HG02852 (cell line): ENCODE measurements at regions not wholly inside any gene's neighbourhood (a gene's known extent, or its start where the extent isn't known, plus 50 kb on each side); places are given as distances from the start of the nearest gene placed in this dataset.

Source experiments
- ATAC-seq: cut with Tn5 transposase; IDR thresholded peaks from one replicate; pipeline ENCODE4 v1.9.1; 2021; ENCODE audit warnings: mild to moderate bottlenecking, moderate library complexity; ENCODE audit not compliant: unreplicated experiment

DNA sequence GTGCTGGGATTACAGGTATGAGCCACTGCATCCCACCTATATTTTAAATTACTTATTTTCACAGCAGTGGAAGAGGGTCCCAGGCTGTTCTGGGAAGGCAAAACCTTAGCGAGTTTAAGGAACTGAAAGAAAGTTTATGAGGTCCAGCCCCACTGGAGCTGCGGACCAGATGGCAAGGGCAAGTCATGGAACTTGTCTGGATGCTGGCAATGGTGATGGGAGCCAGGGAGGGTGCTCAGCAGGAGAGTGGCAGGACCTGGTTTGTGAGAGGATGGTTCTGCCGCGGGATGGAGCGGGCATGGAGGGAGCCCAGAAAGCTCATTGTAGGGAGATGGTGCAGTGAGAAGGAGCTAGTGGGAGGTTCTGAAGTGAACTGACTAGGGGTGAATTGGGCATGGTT lies 50.6 kb upstream of the SLC45A1 start:
- ATAC-seq, result no peak

DNA sequence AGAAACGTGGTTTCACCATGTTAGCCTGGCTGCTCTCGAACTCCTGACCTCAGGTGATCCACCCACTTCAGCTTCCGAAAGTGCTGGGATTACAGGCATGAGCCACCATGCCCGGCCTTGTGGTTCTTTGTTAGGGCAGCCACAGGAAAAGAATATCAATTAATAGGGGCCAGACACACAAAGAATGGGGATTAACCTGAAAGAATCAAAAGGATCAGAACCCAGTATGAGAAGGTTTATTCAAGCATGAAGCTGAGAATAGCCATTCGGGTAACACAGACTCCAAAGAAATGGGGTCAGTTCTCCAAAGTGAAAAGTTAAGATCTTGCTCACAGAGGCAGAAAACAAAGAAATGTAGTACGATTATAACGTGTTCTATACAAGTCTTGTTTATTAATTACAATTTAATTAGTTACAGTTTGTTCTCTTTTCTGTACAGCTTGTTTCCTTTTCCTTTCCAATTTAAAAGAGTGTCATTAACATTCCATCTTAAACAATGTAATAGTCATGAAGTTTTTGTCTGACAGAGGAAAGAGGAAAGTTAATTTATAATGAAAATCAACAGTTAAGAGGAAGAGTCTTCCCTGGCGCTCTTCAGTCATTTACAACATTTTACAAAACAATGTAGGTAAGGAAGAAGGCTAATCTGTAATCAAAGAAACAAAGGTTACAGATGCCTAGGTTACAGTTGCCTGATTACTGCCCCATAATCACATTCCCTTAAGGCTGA lies 51.3 kb upstream of the SLC45A1 start:
- no peak for ATAC-seq

- no peak for ATAC-seq
Observed at GRCh38 chr1:8263791-8264190, 54.1 kb upstream of the SLC45A1 start.

- ATAC-seq, result no peak
Observed at GRCh38 chr1:8261398-8261762, 56.5 kb upstream of the SLC45A1 start.

- ATAC-seq, result no peak
Observed at GRCh38 chr1:8259498-8260290, 58.2 kb upstream of the SLC45A1 start.

GRCh38 chr1:8257621-8258020 lies 60.3 kb upstream of the SLC45A1 start:
- ATAC-seq, result no peak

DNA sequence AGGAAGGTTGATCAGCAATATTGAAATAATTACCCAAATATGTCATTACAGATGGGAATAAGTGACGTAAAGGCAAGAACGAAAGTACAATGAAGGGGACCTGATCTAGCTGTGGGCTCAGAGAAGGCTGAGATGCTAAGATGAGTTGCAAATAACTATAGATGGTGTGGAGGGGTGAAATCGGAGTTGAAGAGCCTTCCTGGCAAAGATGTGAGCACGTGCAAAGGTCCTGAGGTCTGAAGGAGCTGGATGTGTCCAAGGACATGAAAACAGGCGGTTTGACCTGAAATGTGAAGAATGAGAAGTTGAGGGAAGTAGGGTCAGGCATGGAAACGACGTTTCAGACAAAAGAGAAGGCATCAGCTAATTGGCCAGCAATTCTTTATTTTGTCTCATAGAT lies 61.6 kb upstream of the SLC45A1 start:
- ATAC-seq, result no peak

GRCh38 chr1:8255712-8256111 lies 62.2 kb upstream of the SLC45A1 start:
- ATAC-seq, result no peak

DNA sequence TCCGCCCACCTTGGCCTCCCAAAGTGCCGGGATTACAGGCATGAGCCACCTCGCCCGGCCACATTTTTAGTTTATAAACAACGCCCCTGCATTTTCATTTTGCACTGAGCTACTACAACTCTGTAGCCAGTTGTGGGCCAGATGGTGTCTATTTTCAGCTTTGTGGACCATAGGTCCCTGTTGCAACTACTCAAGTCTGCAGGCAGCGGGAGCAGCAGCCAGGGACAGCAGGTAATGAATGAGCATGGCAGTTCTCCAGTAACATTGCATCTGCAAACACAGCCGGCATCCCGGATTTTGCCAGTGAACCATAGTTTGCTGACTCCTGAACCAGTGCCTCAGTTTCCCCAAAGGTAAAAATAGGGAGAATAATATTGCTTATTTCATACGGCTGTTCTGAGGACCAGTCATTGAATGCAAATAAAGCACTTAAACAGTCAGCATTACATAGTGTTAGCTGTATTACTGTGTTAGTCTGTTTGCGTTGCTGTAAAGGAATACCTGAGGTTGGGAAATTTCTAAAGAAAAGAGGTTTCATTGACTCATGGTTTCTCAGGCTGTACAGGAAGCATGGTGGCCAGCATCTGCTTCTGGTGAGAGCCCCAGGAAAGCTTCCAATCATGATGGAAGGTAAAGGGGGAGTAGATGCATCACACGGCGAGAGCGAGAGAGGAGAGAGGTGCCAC lies 65.5 kb upstream of the SLC45A1 start:
- ATAC-seq, result no peak

- ATAC-seq, result no peak
Observed at GRCh38 chr1:8251635-8252034, 66.3 kb upstream of the SLC45A1 start.

- no peak for ATAC-seq
Observed at GRCh38 chr1:8249838-8250237, 68.1 kb upstream of the SLC45A1 start.

DNA sequence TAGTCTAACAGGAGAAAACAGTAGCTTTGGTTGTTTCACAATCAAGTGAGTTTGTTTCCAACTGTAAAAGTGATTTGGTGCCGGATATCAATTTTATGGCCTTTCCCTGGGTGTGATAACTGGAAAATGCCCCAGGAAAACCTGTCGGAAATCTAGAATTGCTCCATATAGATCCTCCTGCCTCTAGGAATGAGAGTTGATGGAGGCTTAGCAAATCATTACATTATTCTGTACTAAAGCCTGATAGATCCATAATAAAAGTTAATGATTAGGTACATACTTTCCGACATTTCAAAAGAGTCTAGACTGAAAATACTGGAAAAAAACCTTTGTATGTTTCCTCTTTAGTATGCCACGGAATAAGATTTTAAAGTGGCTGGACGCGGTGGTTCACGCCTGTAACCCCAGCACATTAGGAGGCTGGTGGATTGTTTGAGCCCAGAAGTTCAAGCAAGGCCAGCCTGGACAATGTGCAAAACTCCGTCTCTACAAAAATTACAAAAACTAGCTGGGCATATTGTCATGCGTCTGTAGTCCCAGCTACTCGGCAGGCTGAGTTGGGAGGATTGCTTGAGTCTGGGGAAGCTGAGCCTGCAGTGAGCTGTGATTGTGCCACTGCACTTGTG lies 70.0 kb upstream of the SLC45A1 start:
- no peak for ATAC-seq

- ATAC-seq, result no peak
Observed at GRCh38 chr1:8244304-8244703, 73.6 kb upstream of the SLC45A1 start.

DNA sequence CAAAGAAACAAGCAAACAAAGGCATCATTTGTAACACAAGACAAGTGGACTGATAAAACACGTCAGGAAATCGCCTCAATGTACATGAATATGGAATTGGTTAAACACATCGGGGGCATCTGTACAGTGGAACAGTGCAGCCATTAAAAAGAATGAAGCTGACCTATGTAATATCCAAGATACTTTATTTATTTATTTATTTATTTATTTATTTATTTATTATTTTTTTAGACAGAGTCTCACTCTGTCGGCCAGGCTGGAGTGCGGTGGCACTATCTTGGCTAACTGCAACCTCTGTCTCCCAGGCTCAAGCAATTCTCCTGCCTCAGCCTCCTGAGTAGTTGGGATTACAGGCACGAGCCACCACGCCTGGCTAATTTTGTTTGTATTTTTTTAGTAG lies 75.4 kb upstream of the SLC45A1 start:
- no peak for ATAC-seq

GRCh38 chr1:8241417-8242014 lies 76.4 kb upstream of the SLC45A1 start:
- no peak for ATAC-seq

DNA sequence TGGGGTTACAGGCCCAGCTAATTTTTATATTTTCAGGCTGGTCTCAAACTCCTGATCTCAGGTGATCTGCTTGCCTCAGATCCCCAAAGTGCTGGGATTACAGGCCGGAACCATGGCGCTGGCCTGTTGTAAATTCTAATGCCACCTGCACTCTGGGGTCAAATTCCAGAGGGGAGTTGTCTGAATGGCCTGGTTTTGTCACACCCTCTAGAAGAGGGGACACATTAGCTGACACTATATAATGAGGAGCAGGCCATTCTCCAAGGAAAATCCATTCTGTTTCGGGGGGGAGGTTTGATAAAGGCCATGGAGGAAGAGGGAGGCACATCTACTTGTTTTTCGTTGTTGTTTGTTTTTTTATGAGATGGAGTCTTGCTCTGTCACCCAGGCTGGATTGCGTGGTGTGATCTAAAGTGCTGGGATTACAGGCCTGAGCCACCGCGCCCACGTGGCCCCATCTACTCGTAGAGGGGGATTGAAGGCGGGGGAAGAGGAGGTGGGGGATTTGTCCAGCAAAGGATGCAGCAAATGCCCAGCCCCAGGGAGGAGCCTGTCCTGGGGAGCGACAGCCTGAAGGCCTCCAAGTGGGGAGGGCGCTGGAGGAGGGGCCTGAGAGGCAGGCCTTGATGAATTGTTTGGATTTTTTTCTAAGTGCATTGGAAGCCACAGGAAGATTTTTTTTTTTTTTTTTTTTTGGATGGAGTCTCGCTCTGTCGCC lies 78.4 kb upstream of the SLC45A1 start:
- ATAC-seq, result no peak

GRCh38 chr1:8239039-8239305 lies 78.9 kb upstream of the SLC45A1 start:
- no peak for ATAC-seq

GRCh38 chr1:8238141-8239038 lies 79.5 kb upstream of the SLC45A1 start:
- no peak for ATAC-seq

- no peak for ATAC-seq
Observed at GRCh38 chr1:8232036-8232757, 85.7 kb upstream of the SLC45A1 start.
